Stomach smooth muscle (tissue), 2 donors: ENCODE measurements at regions not wholly inside any gene's neighbourhood (a gene's known extent, or its start where the extent isn't known, plus 50 kb on each side); places are given as distances from the start of the nearest gene placed in this dataset.

Experiments used
- H3K27ac ChIP-seq: one replicate; pipeline ENCODE4 v1.7.0; 2013; ENCODE audit warnings: mild to moderate bottlenecking, low read length, inconsistent platforms
- H3K27me3 ChIP-seq, 2 donors: one replicate each; pipeline ENCODE4 v1.7.0; 2013; ENCODE audit warnings: low read length in 2 of 2; ENCODE audit not compliant: insufficient read depth in 2 of 2, control insufficient read depth in 1 of 2
- H3K36me3 ChIP-seq, 2 donors: one replicate each; pipeline ENCODE4 v1.7.0; 2013; ENCODE audit warnings: low read length in 2 of 2; ENCODE audit not compliant: control insufficient read depth in 2 of 2, insufficient read depth in 2 of 2
- H3K4me1 ChIP-seq: one replicate; pipeline ENCODE4 v1.7.0; 2013; ENCODE audit warnings: low read length; ENCODE audit not compliant: control insufficient read depth, insufficient read depth
- H3K4me3 ChIP-seq, 2 donors: one replicate each; pipeline ENCODE4 v1.7.0; 2013; ENCODE audit warnings: low read length in 2 of 2
- H3K9ac ChIP-seq, 2 donors: one replicate each; pipeline ENCODE4 v1.7.0; 2013; ENCODE audit warnings: low read length in 2 of 2, mild to moderate bottlenecking in 1 of 2
- H3K9me3 ChIP-seq, 2 donors: one replicate each; pipeline ENCODE4 v1.7.0; 2013; ENCODE audit warnings: low read length in 2 of 2; ENCODE audit not compliant: control insufficient read depth in 2 of 2
- donor health status: healthy.
- donor health status: Pancreatic carcinoma.

- Histone ChIP-seq H3K9me3 (no peaks in the 10 kb centered on the region), H3K36me3 (no peaks in the 10 kb centered on the region), H3K27ac (no peak overlapping the region), H3K4me3 (no peak overlapping the region), H3K27me3 (no peaks in the 10 kb centered on the region), H3K9ac (no peak overlapping the region), H3K4me1 (no peaks in the 10 kb centered on the region)
Measured at GRCh38 chr5:110346893-110347358, 379.5 kb downstream of the TMEM232 start.

- Histone ChIP-seq H3K36me3 (no peaks in the 10 kb centered on the region), H3K4me1 (no peaks in the 10 kb centered on the region), H3K27ac (no peak overlapping the region), H3K9ac (no peak overlapping the region), H3K27me3 (no peaks in the 10 kb centered on the region), H3K9me3 (no peaks in the 10 kb centered on the region), H3K4me3 (no peak overlapping the region)
Measured at GRCh38 chr5:110347781-110348180, 378.7 kb downstream of the TMEM232 start.

GRCh38 chr5:110351430-110351829, 375.0 kb downstream of the TMEM232 start:
- H3K27ac ChIP-seq: no peak overlapping the region
- H3K4me3 ChIP-seq: no peak overlapping the region
- H3K9me3 ChIP-seq: no peaks in the 10 kb centered on the region
- no peaks in the 10 kb centered on the region for H3K4me1 ChIP-seq
- no peaks in the 10 kb centered on the region for H3K27me3 ChIP-seq
- no peak overlapping the region for H3K9ac ChIP-seq
- no peaks in the 10 kb centered on the region for H3K36me3 ChIP-seq

DNA sequence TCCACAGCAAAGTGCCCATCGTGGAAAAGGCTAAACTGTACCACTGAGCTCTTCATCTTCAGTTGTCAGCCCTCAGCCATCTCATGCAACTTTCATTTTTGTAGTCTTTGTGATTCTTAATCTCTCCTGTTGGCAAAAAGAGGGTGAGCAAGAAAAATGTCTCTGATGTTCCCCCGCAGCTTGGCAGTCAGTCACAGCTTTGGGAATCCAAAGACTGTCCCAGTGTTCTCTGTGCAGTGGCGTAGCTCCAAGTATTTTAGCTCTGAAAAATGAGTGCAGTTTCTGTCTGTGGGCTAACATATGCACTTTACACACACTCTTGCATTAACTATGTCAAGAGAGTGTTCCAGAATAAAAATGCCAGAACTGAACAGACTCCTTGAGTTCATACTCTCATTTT, 372.2 kb downstream of the TMEM232 start:
- no peaks in the 10 kb centered on the region for H3K36me3 ChIP-seq
- H3K4me1 ChIP-seq: no peaks in the 10 kb centered on the region
- no peaks in the 10 kb centered on the region for H3K27me3 ChIP-seq
- H3K27ac ChIP-seq: no peak overlapping the region
- no peaks in the 10 kb centered on the region for H3K9me3 ChIP-seq
- H3K9ac ChIP-seq: no peak overlapping the region
- no peak overlapping the region for H3K4me3 ChIP-seq

DNA sequence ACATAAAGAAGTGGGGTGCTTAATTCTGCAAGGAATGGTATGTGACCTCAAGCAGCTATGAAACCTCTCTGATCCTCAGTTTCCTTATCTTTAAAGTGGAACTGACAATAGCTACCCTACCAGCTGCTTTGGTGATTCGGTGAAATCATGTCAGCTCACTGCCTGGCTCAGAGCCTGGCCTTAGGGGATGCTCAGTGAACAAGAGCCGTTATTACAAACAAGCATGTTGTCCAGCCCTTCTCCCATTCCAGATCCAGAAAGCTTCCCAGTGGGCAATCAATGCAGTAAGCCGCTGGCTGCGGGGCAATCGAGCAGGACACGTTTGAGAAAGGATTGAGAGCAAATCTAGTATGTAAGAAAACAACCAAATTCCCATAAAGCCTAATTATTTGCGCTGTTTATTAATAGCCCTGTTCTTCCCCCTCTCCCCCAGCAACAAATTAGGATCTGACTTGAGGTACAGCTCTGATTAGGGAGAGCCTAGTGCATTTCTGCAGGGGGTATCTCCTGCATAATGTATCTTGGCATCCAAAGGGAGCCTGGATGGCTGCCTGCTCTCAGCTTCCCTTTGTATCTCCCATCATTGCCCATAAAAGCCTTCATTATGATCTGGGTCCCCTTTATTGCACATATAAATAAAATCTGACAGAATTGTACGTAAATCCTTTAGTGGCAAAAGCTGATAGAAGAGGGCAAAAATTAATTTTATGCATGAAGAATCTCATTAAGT, 371.4 kb downstream of the TMEM232 start:
- H3K9me3 ChIP-seq: no peaks in the 10 kb centered on the region
- H3K27ac ChIP-seq: no peak overlapping the region
- H3K9ac ChIP-seq: no peak overlapping the region
- no peaks in the 10 kb centered on the region for H3K4me1 ChIP-seq
- H3K4me3 ChIP-seq: no peak overlapping the region
- H3K27me3 ChIP-seq: no peaks in the 10 kb centered on the region
- no peaks in the 10 kb centered on the region for H3K36me3 ChIP-seq

GRCh38 chr5:110356677-110357076, 369.8 kb downstream of the TMEM232 start:
- no peak overlapping the region for H3K9ac ChIP-seq
- no peaks in the 10 kb centered on the region for H3K4me1 ChIP-seq
- H3K36me3 ChIP-seq: no peaks in the 10 kb centered on the region
- H3K27ac ChIP-seq: no peak overlapping the region
- no peaks in the 10 kb centered on the region for H3K9me3 ChIP-seq
- no peak overlapping the region for H3K4me3 ChIP-seq
- no peaks in the 10 kb centered on the region for H3K27me3 ChIP-seq

DNA sequence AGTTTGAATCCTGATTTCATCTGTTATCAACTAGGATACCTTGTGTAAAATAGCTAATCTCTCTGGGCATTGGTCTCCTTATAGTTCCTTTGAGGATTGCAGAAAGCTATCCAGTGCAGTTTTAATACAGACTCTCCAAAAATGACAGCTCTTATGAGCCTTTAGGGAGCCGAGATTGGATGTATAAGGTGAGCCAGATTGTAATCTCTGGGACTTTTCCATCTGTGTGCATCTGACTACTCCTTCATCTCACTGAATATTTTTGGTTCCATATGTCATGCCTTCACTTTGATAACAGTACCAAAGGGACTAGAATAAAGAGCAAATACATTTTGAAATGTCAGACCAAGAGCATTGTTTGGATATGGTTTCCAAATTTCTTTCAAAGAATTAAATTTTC, 367.2 kb downstream of the TMEM232 start:
- Histone ChIP-seq H3K9ac (no peak overlapping the region), H3K4me1 (no peaks in the 10 kb centered on the region), H3K27me3 (no peaks in the 10 kb centered on the region), H3K27ac (no peak overlapping the region), H3K36me3 (no peaks in the 10 kb centered on the region), H3K9me3 (no peaks in the 10 kb centered on the region), H3K4me3 (no peak overlapping the region)

DNA sequence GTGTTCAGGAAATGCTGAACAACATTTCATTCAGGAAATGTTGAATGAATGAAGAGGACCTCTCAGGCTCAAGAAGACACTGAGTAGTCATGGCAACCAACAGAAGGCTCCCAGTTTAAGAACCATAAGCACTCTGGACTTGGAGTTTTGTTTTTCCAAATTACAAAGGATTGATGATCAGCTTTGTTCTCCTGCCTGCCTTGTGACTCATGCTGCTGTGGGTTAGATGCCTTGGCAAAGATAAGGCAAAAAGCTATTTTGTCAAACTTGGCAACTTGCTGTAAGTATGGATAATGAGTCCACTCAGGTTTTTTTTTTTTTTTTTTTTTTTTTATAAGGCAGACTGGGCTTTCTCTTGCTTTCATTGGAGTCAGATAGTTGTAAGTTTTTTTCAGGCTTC, 365.0 kb downstream of the TMEM232 start:
- Histone ChIP-seq H3K27me3 (no peaks in the 10 kb centered on the region), H3K4me3 (no peak overlapping the region), H3K4me1 (no peaks in the 10 kb centered on the region), H3K36me3 (no peaks in the 10 kb centered on the region), H3K9ac (no peak overlapping the region), H3K27ac (no peak overlapping the region), H3K9me3 (no peaks in the 10 kb centered on the region)

- no peaks in the 10 kb centered on the region for H3K36me3 ChIP-seq
Measured at GRCh38 chr5:110362261-110362660, 364.2 kb downstream of the TMEM232 start.

DNA sequence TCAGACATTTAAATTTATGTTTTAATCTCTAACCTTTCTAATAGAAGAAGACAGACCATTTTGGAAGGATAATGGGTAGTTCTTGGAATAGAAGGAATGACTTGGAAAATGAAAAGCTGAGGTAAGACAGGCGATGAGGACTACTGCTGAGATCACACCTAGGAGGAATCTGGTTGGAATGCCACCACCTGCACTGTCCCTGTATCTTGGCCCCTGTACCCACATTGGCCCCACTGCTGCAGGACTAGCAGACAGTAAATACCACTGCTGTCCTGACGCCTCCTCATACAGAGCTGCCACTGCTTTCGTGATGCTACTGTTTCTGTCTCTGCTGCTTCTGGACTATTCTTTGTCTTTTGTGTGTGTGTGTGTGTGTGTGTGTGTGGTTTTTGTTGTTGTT, 359.8 kb downstream of the TMEM232 start:
- no peaks in the 10 kb centered on the region for H3K36me3 ChIP-seq
- no peak overlapping the region for H3K4me3 ChIP-seq
- H3K9me3 ChIP-seq: no peaks in the 10 kb centered on the region
- H3K27ac ChIP-seq: no peak overlapping the region
- no peaks in the 10 kb centered on the region for H3K27me3 ChIP-seq
- no peaks in the 10 kb centered on the region for H3K4me1 ChIP-seq
- no peak overlapping the region for H3K9ac ChIP-seq

More at GRCh38 chr5:110362261-110362660, 364.2 kb downstream of the TMEM232 start:
- Histone ChIP-seq H3K27me3 (no peaks in the 10 kb centered on the region), H3K27ac (no peak overlapping the region), H3K9me3 (no peaks in the 10 kb centered on the region), H3K4me3 (no peak overlapping the region), H3K9ac (no peak overlapping the region), H3K4me1 (no peaks in the 10 kb centered on the region)
